ENCODE measurements at regions not wholly inside any gene's neighbourhood (a gene's known extent, or its start where the extent isn't known, plus 50 kb on each side); places are given as distances from the start of the nearest gene placed in this dataset.
A peak's percentile ranks its signal among the peaks of the same experiment; 100 is the strongest.

DNA sequence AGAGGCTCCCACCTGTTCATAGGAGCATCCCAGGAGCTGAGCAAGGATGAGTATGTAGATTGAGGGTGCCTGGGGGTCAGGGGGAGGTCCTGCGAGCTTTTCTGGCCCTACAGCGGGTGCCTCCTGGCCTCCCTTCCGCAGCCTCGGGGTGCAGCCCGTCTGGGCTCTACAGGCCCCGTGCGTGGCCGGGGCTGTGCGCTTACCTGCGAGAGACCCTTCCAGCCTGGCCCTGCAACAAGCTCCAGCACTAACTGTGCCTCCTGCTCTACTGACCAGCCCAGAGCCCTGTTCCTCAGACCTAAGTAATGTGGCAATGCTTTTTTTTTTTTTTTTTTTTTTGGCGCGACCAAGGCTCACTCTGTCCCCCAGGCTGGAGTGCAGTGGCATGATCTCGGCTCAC lies 1129.1 kb downstream of the BRD1 start:
- no peak for ATAC-seq
- Mint-ChIP-seq H3K27me3 (no peaks in the 10 kb centered on the region), H3K9me3 (no peaks in the 10 kb centered on the region), H3K4me1 (no peaks in the 10 kb centered on the region), H3K27ac (no peak overlapping the region), H3K4me3 (no peak overlapping the region)
- no peak for DNase-seq

GRCh38 chr22:48697694-48698276 lies 1129.9 kb downstream of the BRD1 start:
- no peak overlapping the region for H3K27ac Mint-ChIP-seq
- DNase-seq, result no peak
- no peaks in the 10 kb centered on the region for H3K4me1 Mint-ChIP-seq
- no peak for ATAC-seq
- no peaks in the 10 kb centered on the region for H3K9me3 Mint-ChIP-seq
- H3K27me3 Mint-ChIP-seq, result no peaks in the 10 kb centered on the region
- no peak overlapping the region for H3K4me3 Mint-ChIP-seq

DNA sequence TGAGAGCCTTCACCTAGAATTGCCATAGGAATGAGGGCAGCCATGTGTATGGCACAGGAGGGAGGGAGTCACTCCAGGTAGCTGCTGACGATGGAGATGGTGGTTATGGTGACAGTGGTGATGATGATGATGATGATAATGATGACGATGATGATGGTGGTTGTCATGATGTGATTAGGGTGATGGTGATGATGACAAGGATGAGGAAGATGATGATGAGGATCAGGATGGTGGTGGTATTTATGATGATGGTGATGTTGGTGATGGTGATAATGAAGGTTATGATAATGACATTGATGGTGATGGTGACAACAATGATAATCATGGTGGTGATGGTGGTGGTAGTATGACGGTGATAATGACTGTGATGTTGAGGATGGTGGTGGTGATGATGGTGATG lies 1130.5 kb downstream of the BRD1 start:
- no peaks in the 10 kb centered on the region for H3K27me3 Mint-ChIP-seq
- H3K9me3 Mint-ChIP-seq, result no peaks in the 10 kb centered on the region

GRCh38 chr22:48696371-48696770 lies 1131.3 kb downstream of the BRD1 start:
- H3K27me3 Mint-ChIP-seq, result no peaks in the 10 kb centered on the region
- no peaks in the 10 kb centered on the region for H3K4me1 Mint-ChIP-seq
- H3K4me3 Mint-ChIP-seq, result no peak overlapping the region
- no peaks in the 10 kb centered on the region for H3K9me3 Mint-ChIP-seq
- ATAC-seq, result no peak
- DNase-seq, result no peak
- no peak overlapping the region for H3K27ac Mint-ChIP-seq

More for the DNA sequence above, 1130.5 kb downstream of the BRD1 start:
- Mint-ChIP-seq H3K4me3 (no peak overlapping the region), H3K4me1 (no peaks in the 10 kb centered on the region), H3K27ac (no peak overlapping the region)
- no peak for ATAC-seq
- no peak for DNase-seq

GRCh38 chr22:48695731-48696305 lies 1131.9 kb downstream of the BRD1 start:
- no peak for ATAC-seq
- Mint-ChIP-seq H3K27ac (no peak overlapping the region), H3K9me3 (no peaks in the 10 kb centered on the region), H3K4me3 (no peak overlapping the region), H3K4me1 (no peaks in the 10 kb centered on the region), H3K27me3 (no peaks in the 10 kb centered on the region)
- no peak for DNase-seq

DNA sequence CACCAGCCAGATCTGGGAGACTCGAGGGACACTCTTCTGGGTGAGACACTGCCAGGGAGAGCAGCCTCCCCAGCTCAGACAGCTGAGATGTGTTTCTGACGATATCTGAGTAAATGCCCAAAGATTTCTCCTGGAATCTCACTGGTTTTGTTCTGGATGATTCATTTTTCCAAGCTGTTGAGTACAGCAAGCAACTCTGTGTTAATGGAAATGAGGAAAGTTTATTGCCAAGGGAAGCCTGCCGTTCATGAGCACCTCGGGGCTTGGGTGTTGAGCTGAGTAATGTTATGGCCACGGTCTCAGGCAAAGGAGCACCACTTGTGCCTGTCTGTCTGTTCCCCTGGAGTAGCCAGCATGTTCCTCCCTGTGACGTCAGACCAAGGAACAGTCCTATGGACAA lies 1132.4 kb downstream of the BRD1 start:
- Mint-ChIP-seq H3K27me3 (no peaks in the 10 kb centered on the region), H3K4me1 (no peaks in the 10 kb centered on the region), H3K9me3 (no peaks in the 10 kb centered on the region), H3K27ac (no peak overlapping the region), H3K4me3 (no peak overlapping the region)
- DNase-seq (no peak), ATAC-seq (no peak)

- Mint-ChIP-seq H3K27ac (no peak overlapping the region), H3K9me3 (no peaks in the 10 kb centered on the region), H3K4me1 (no peaks in the 10 kb centered on the region), H3K27me3 (no peaks in the 10 kb centered on the region), H3K4me3 (no peak overlapping the region)
- no peak for ATAC-seq
- no peak for DNase-seq
Measured at GRCh38 chr22:48694296-48694883, 1133.3 kb downstream of the BRD1 start.

DNA sequence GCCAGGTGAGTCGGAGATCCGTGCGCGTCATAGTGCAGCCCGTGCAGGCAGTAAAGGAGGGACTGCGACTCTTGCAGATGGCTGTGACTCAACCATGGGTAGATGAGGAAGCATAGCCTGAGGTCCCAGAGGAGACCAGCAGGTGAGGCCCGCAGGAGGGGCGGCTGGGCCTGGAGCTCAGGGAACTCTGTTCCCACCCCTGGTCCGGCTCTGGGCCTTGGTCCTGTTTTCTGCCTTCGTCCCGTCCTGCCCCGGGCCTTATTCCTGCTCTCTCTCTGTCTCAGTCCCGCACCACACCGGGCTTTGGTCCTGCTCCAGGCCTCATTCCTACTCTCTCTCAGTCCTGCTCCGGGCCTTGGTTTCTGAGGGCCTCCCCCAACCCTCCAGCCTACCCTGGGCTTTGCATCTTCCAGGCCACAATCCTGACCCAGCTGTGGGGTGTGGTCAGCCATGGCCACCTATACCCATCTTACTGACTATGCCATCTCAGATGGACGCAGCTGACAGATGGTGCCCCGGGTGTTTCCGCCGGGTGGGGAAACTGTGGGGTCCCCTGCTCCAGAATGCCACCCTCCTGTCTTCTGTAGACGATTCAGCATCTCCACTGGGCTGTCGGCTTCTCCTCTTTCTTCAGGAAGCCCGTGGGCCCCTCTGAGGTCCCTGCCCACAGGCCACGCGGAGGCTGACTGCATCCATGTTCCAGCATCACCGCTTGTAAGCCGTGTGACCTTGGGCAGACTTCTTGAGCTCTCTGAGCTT lies 1134.1 kb downstream of the BRD1 start:
- Mint-ChIP-seq H3K4me3 (no peak overlapping the region), H3K27ac (no peak overlapping the region), H3K9me3 (no peaks in the 10 kb centered on the region), H3K27me3 (no peaks in the 10 kb centered on the region), H3K4me1 (no peaks in the 10 kb centered on the region)
- DNase-seq, result no peak
- no peak for ATAC-seq

GRCh38 chr22:48692734-48693376 lies 1134.8 kb downstream of the BRD1 start:
- H3K27ac Mint-ChIP-seq, result no peak overlapping the region
- DNase-seq (no peak), ATAC-seq (no peak)
- no peak overlapping the region for H3K4me3 Mint-ChIP-seq
- no peaks in the 10 kb centered on the region for H3K27me3 Mint-ChIP-seq
- H3K9me3 Mint-ChIP-seq, result no peaks in the 10 kb centered on the region
- H3K4me1 Mint-ChIP-seq, result no peaks in the 10 kb centered on the region

GRCh38 chr22:48691431-48691851 lies 1136.2 kb downstream of the BRD1 start:
- H3K27me3 Mint-ChIP-seq, result no peaks in the 10 kb centered on the region
- peaks cover 6 to 8% of the 10 kb centered on the region in 2 donors for H3K9me3 Mint-ChIP-seq
- ATAC-seq (no peak), DNase-seq (no peak)
- peak overlapping the region in 1 of 2 donors; percentile 4 for H3K27ac Mint-ChIP-seq
- H3K4me3 Mint-ChIP-seq, result no peak overlapping the region
- no peaks in the 10 kb centered on the region for H3K4me1 Mint-ChIP-seq

DNA sequence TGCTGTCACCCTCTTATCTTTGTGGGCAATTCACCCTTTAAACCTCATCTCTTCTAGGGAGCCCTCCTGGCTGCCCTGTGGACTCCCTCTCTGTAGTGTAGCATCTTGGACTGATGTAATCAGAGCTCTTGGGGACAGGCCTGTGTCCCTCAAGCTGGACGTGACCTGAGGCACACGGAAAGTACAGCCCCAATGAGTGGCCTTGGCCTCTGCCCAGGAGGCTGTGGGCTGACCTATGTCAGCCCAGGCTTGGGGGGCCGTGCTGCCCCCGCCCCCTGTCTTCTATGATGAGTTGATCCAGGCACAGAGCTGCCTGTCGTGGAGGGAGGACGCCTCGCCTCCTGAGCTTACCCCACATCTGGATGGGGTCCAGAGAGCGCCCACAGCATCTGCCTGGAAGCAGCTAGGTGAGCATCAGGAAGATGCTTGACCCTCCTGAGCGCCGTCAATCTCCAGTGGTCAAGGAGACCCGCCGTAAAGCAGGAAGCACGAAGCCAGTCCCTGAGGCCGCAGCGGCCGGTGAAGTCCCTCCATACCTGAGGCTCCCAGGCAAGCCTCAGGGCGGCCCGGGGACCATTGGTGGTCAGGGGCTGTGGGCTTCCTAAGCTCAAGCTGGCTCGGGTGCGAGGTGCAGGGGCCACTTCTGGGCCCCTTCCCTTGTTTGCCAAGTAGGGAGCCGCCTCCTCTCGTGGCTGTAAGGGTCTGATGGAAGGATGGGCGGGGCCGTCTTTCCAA lies 1136.9 kb downstream of the BRD1 start:
- Mint-ChIP-seq H3K27me3 (no peaks in the 10 kb centered on the region), H3K27ac (no peak overlapping the region), H3K4me3 (no peak overlapping the region), H3K4me1 (no peaks in the 10 kb centered on the region), H3K9me3 (peaks cover 8 to 12% of the 10 kb centered on the region in 2 donors)
- DNase-seq (no peak), ATAC-seq (no peak)

DNA sequence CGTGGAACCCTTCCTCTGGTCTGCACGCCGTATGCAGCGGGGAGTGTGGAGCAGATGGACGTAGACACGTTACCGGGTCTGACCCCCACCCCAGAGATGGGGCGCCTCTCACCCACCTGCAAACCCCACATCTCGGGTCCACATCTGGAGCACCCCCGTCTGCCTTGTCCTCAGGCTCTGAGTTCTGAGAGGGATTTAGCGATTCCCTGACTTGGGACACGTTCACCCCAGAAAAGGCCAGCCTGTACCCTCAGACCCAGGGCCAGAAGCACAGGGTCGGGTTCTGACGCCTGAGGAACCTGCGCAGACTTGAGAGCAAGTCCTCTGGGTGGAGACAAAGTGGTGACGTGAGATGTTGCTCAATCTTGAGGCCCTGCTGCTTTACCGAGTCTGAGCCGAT lies 1138.5 kb downstream of the BRD1 start:
- H3K4me3 Mint-ChIP-seq, result no peak overlapping the region
- H3K27ac Mint-ChIP-seq, result no peak overlapping the region
- peaks cover 8 to 12% of the 10 kb centered on the region in 2 donors for H3K9me3 Mint-ChIP-seq
- ATAC-seq (no peak), DNase-seq (no peak)
- no peaks in the 10 kb centered on the region for H3K4me1 Mint-ChIP-seq
- no peaks in the 10 kb centered on the region for H3K27me3 Mint-ChIP-seq

- H3K27me3 Mint-ChIP-seq, result no peaks in the 10 kb centered on the region
- no peak overlapping the region for H3K4me3 Mint-ChIP-seq
- H3K4me1 Mint-ChIP-seq, result no peaks in the 10 kb centered on the region
- no peak for ATAC-seq
- H3K27ac Mint-ChIP-seq, result no peak overlapping the region
- H3K9me3 Mint-ChIP-seq, result peaks cover 8 to 12% of the 10 kb centered on the region in 2 donors
- no peak for DNase-seq
Measured at GRCh38 chr22:48688366-48688765, 1139.3 kb downstream of the BRD1 start.

DNA sequence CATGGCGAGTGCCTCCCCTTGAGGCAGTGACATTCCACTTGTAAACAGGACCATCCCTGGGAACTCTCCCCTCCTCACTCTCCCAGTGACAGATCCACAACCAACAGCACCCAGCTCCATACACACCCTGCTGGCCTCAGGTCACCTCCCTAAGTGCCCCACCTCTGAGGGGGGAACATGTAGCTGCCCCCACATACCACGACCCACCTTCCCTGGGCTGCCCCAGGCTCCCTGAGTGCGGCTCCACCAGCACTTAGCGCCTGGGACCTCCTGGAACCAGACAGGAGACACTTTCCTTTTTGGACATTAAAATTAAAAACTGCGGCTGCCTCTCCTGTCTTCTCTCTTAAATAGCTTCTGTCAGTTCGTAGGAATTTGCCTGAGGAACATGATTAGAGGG lies 1140.1 kb downstream of the BRD1 start:
- no peaks in the 10 kb centered on the region for H3K27me3 Mint-ChIP-seq
- no peak overlapping the region for H3K4me3 Mint-ChIP-seq
- no peaks in the 10 kb centered on the region for H3K4me1 Mint-ChIP-seq
- H3K9me3 Mint-ChIP-seq, result peaks cover 8 to 12% of the 10 kb centered on the region in 2 donors
- ATAC-seq (no peak), DNase-seq (no peak)
- no peak overlapping the region for H3K27ac Mint-ChIP-seq

DNA sequence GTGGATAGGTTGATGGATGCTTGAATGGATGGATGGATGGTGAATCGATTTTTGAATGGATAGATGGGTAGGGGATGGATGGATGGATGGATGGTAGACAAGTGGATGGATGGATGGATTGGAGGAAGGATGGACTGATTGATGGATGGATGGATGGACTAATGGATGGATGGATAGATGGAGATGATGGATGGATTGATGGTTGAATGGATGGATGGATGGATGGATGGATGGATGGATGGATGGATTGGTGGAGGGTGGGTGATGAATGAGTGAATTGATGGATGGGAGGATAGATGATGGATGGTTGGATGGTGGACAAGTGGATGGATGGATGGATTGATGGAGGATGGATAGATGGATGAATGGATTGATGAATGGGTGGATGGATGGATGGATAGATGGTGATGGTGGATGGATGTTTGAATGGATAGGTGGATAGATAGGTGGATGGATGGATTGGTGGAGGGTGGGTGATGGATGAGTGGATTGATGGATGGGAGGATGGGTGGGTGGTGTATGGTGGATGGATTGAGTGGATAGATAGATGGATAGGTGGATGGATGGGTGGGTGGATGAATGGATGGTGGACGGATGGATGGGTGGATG lies 1140.9 kb downstream of the BRD1 start:
- H3K4me3 Mint-ChIP-seq, result no peak overlapping the region
- peaks cover 8 to 12% of the 10 kb centered on the region in 2 donors for H3K9me3 Mint-ChIP-seq
- no peaks in the 10 kb centered on the region for H3K27me3 Mint-ChIP-seq
- H3K4me1 Mint-ChIP-seq, result no peaks in the 10 kb centered on the region
- DNase-seq (no peak), ATAC-seq (no peak)
- H3K27ac Mint-ChIP-seq, result no peak overlapping the region

Data from stimulated activated naive CD8-positive, alpha-beta T cell treated with anti-CD3 and anti-CD28 coated beads, Interleukin-15, amount 100 ng/mL, for 72 hours (primary cell).